ENCODE measurements at regions not wholly inside any gene's neighbourhood (a gene's known extent, or its start where the extent isn't known, plus 50 kb on each side); places are given as distances from the start of the nearest gene placed in this dataset.

DNA sequence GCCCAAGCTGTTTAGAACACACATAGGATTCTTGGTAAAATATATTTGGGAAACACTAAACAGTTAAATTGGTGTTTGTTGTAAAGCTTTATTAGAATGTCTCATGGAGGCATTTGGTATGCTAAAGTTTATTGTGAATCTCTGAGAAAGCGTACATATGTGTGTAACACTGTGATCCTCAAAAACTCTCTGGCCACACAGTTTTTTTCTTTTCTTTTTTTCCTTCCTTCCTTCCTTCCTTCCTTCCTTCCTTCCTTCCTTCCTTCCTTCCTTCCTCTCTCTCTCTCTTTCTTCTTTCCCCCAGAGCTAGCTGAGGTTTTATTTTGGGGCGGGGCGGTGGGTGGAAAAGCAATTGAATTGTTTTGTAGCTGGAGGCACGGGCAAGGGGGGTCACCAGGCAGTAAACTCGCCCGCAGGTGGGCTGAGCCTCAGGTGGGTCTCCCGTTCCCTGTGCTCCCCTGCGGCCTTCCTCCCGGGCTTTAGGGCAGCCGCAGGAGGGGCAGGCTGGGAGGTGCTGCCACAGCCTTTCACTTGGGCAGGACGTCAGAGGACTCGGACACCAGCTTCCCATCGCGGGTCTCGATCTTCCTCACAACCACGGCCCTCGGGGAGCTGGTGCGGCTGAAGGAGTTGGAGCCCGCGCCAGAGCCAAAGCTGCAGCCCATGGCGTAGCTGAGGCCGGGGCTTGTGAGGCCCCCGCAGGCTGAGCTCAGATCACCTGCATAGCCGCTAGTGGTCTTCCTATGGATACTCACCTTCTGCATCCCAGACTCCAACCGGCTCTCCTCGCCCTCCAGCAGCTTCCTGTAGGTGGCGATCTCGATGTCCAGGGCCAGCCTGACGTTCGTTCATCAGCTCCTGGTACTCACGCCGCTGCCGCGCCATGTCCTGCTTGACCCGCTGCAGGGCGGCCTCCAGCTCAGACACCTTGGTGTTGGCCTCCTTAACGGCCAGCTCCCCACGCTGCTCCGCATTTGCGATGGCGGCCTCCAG, 459.0 kb downstream of the GATA3 start:
- H3K79me2 ChIP-seq (ENCODE audit: insufficient read depth, low read length): no peaks in the 10 kb centered on the region
- TF ChIP-seq, protein P1, sequence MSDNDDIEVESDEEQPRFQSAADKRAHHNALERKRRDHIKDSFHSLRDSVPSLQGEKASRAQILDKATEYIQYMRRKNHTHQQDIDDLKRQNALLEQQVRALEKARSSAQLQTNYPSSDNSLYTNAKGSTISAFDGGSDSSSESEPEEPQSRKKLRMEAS (IDR thresholded peaks at IDR 0.05): no peak
- TF ChIP-seq, protein P2, sequence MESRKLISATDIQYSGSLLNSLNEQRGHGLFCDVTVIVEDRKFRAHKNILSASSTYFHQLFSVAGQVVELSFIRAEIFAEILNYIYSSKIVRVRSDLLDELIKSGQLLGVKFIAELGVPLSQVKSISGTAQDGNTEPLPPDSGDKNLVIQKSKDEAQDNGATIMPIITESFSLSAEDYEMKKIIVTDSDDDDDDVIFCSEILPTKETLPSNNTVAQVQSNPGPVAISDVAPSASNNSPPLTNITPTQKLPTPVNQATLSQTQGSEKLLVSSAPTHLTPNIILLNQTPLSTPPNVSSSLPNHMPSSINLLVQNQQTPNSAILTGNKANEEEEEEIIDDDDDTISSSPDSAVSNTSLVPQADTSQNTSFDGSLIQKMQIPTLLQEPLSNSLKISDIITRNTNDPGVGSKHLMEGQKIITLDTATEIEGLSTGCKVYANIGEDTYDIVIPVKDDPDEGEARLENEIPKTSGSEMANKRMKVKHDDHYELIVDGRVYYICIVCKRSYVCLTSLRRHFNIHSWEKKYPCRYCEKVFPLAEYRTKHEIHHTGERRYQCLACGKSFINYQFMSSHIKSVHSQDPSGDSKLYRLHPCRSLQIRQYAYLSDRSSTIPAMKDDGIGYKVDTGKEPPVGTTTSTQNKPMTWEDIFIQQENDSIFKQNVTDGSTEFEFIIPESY (IDR thresholded peaks at IDR 0.05; ENCODE audit: extremely low read depth, insufficient replicate concordance, low read length): no peak
- TF ChIP-seq CEBPB (IDR thresholded peaks at IDR 0.05; ENCODE audit: low read depth) (no peak), POLR2A (IDR thresholded peaks at IDR 0.05; ENCODE audit: borderline replicate concordance, extremely low read depth, insufficient read depth, insufficient read length) (no peak), POLR2AphosphoS5 (IDR thresholded peaks at IDR 0.05; ENCODE audit: low read depth, low read length) (no peak), CBX3 (IDR thresholded peaks at IDR 0.05; ENCODE audit: low read depth) (no peak), ELF1 (IDR thresholded peaks at IDR 0.05; ENCODE audit: borderline replicate concordance, low read depth) (no peak), YY1 (IDR thresholded peaks at IDR 0.05; ENCODE audit: extremely low read depth, insufficient replicate concordance, low read depth, low read length) (no peak), RAD21 (IDR thresholded peaks at IDR 0.05; ENCODE audit: low read depth) (no peak), JUND (IDR thresholded peaks at IDR 0.05) (no peak), SRF (IDR thresholded peaks at IDR 0.05; ENCODE audit: low read depth) (no peak), EZH2phosphoT487 (IDR thresholded peaks at IDR 0.05; ENCODE audit: borderline replicate concordance) (no peak), ZFX (IDR thresholded peaks at IDR 0.05) (no peak)
- TF ChIP-seq, protein P3, sequence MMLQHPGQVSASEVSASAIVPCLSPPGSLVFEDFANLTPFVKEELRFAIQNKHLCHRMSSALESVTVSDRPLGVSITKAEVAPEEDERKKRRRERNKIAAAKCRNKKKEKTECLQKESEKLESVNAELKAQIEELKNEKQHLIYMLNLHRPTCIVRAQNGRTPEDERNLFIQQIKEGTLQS (IDR thresholded peaks at IDR 0.05): no peak
- TF ChIP-seq, protein P4, sequence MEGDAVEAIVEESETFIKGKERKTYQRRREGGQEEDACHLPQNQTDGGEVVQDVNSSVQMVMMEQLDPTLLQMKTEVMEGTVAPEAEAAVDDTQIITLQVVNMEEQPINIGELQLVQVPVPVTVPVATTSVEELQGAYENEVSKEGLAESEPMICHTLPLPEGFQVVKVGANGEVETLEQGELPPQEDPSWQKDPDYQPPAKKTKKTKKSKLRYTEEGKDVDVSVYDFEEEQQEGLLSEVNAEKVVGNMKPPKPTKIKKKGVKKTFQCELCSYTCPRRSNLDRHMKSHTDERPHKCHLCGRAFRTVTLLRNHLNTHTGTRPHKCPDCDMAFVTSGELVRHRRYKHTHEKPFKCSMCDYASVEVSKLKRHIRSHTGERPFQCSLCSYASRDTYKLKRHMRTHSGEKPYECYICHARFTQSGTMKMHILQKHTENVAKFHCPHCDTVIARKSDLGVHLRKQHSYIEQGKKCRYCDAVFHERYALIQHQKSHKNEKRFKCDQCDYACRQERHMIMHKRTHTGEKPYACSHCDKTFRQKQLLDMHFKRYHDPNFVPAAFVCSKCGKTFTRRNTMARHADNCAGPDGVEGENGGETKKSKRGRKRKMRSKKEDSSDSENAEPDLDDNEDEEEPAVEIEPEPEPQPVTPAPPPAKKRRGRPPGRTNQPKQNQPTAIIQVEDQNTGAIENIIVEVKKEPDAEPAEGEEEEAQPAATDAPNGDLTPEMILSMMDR (IDR thresholded peaks at IDR 0.05 in 2 of 3, conservative IDR thresholded peaks at IDR 0.05 in 1 of 3; ENCODE audit: borderline replicate concordance in 1 of 3, insufficient read depth in 1 of 3, low read depth in 2 of 3, low read length in 2 of 3): no peak
- H3K4me3 ChIP-seq (replicated peaks in 1 of 2; ENCODE audit: low read depth in 1 of 2, low read length in 2 of 2): no peak overlapping the region
- intact Hi-C loops (cut with micrococcal nuclease): no loop called here
- no peak for DNase-seq (ENCODE audit: low read depth, low spot score)
- ATAC-seq: no peak
- H3K9ac ChIP-seq (ENCODE audit: low read length): no peak overlapping the region
- POLR2A ChIA-PET: no interaction called here
- no peaks in the 10 kb centered on the region for H3K36me3 ChIP-seq (ENCODE audit: control insufficient read depth in 1 of 2, insufficient read depth in 2 of 2, low read length in 2 of 2)
- no peaks in the 10 kb centered on the region for H3K27me3 ChIP-seq (ENCODE audit: insufficient read depth, low read length)
- H3K4me1 ChIP-seq (ENCODE audit: control insufficient read depth in 1 of 2, insufficient read depth in 2 of 2, low read length in 2 of 2): no peaks in the 10 kb centered on the region
- H4K20me1 ChIP-seq (ENCODE audit: insufficient read depth): no peaks in the 10 kb centered on the region
- no peak overlapping the region for H3K4me2 ChIP-seq (ENCODE audit: low read length)
- CTCF ChIA-PET: no interaction called here
- H2AFZ ChIP-seq (ENCODE audit: low read depth, low read length, poor library complexity, severe bottlenecking): no peak overlapping the region
- peaks cover 0 to 6% of the 10 kb centered on the region in 2 experiments; a peak in 2 of 4 replicates for H3K9me3 ChIP-seq (ENCODE audit: control insufficient read depth in 1 of 2, insufficient read depth in 1 of 2, low read depth in 1 of 2, low read length in 2 of 2)
- H3K9me2 ChIP-seq (ENCODE audit: insufficient read depth): no peaks in the 10 kb centered on the region
- RAD21 ChIA-PET (ENCODE audit: low non-redundant PET in 1 of 2, low total read pairs in 2 of 2, uncharacterized antibody in 2 of 2, unreplicated experiment in 2 of 2): no interaction called here
- BruUV-seq (replicated peaks): no TSS peak
- no peak overlapping the region for H3K27ac ChIP-seq (ENCODE audit: low read depth, low read length)

Data from HCT116 (cell line).